PFSK-1 (cell line): ENCODE measurements at regions not wholly inside any gene's neighbourhood (a gene's known extent, or its start where the extent isn't known, plus 50 kb on each side); places are given as distances from the start of the nearest gene placed in this dataset.

Experiments used
- FOXP2 ChIP-seq: optimal IDR thresholded peaks from 2 replicates; pipeline ENCODE3; 2011; ENCODE audit warnings: borderline replicate concordance, control low read depth, inconsistent platforms; ENCODE audit not compliant: insufficient read depth; ENCODE audit errors: extremely low read length, extremely low read depth
- POLR2AphosphoS5 ChIP-seq: IDR thresholded peaks from 2 replicates; pipeline ENCODE4 v1.6.1; 2012; ENCODE audit warnings: low read depth, mild to moderate bottlenecking, control low read depth, low read length, moderate library complexity
- REST ChIP-seq, 2 experiments: IDR thresholded peaks; 2 replicates each; pipeline versions ENCODE4 v1.6.1 to v1.8.0; 2011 to 2012; ENCODE audit warnings: low read depth in 2 of 2, low read length in 2 of 2, control low read depth in 1 of 2, inconsistent platforms in 1 of 2, mild to moderate bottlenecking in 1 of 2, moderate library complexity in 1 of 2; ENCODE audit not compliant: insufficient read depth in 1 of 2
- SIN3A ChIP-seq: IDR thresholded peaks from 2 replicates; pipeline ENCODE4 v1.6.1; 2012; ENCODE audit warnings: mild to moderate bottlenecking, low read length, moderate library complexity, borderline replicate concordance; ENCODE audit not compliant: insufficient read depth
- TAF1 ChIP-seq: IDR thresholded peaks from 2 replicates; pipeline ENCODE4 v1.6.1; 2012; ENCODE audit warnings: low read length, control low read depth, borderline replicate concordance; ENCODE audit not compliant: insufficient read depth

- TF ChIP-seq REST (IDR thresholded peaks at IDR 0.05; ENCODE audit: insufficient read depth in 1 of 2, low read depth in 2 of 2, low read length in 2 of 2) (no peak), SIN3A (no peak), POLR2AphosphoS5 (no peak), TAF1 (no peak), FOXP2 (no peak)
Measured at GRCh38 chr1:98018074-98018473, 97.2 kb upstream of the DPYD start.
